Esophagus muscularis mucosa (tissue), 4 donors: ENCODE measurements at regions not wholly inside any gene's neighbourhood (a gene's known extent, or its start where the extent isn't known, plus 50 kb on each side); places are given as distances from the start of the nearest gene placed in this dataset.

Source experiments
- DNase-seq: peaks from one replicate; pipeline ENCODE4 v3.0.0-alpha.2; 2017; ENCODE audit errors: extremely low spot score
- H3K27ac ChIP-seq, 4 donors: fragments of 200-600 bp; sonication (generic); replicated peaks in 1 of 4; 1 replicate in 3 of 4; 2 replicates in 1 of 4; pipeline ENCODE4 v1.5.1; 2016 to 2019; ENCODE audit warnings: mild to moderate bottlenecking in 1 of 4
- H3K27me3 ChIP-seq, 4 donors: fragments of 200-600 bp; sonication (generic); one replicate each; pipeline versions ENCODE4 v1.5.1 to v1.6.0; 2016 to 2019
- H3K36me3 ChIP-seq, 4 donors: fragments of 200-600 bp; sonication (generic); one replicate each; pipeline ENCODE4 v1.5.1; 2016 to 2019
- H3K4me1 ChIP-seq, 4 donors: fragments of 200-600 bp; sonication (generic); one replicate each; pipeline ENCODE4 v1.5.1; 2016 to 2019
- H3K4me3 ChIP-seq, 4 donors: fragments of 200-600 bp; sonication (generic); 1 replicate in 2 of 4; 2 replicates in 2 of 4; pipeline ENCODE4 v1.5.1; 2016 to 2019; ENCODE audit warnings: mild to moderate bottlenecking in 4 of 4, moderate library complexity in 1 of 4
- H3K9me3 ChIP-seq, 4 donors: fragments of 200-600 bp; sonication (generic); 1 replicate in 3 of 4; 2 replicates in 1 of 4; pipeline ENCODE4 v1.5.1; 2016 to 2019
- EP300 ChIP-seq: sonication (generic); formaldehyde crosslinking; IDR thresholded peaks from one replicate; pipeline ENCODE4 v1.6.1; 2017; ENCODE audit warnings: antibody characterized with exemption
- POLR2A ChIP-seq: fragments of 450-650 bp; IDR thresholded peaks from one replicate; pipeline ENCODE4 v1.6.1; 2017; ENCODE audit warnings: antibody characterized with exemption, moderate library complexity, mild to moderate bottlenecking, low read depth
- POLR2AphosphoS5 ChIP-seq, 2 donors: sonication (generic); formaldehyde crosslinking; IDR thresholded peaks; one replicate each; pipeline ENCODE4 v1.6.1; 2017; ENCODE audit warnings: antibody characterized with exemption in 2 of 2
- WGBS: methylation state at CpG from one replicate; pipeline ENCODE4 v1.1.5; 2018; 5-methylcytosine and 5-hydroxymethylcytosine counted together
- intact Hi-C: fragments of 100-400 bp; cut with DNase I; formaldehyde crosslinking; loops from one replicate; pipeline ENCODE4 v1.15.1; 2023
- TF ChIP-seq, protein P1 (sequence below), 3 experiments: fragments of 200-600 bp in 2 of 3; fragments of 450-650 bp in 1 of 3; sonication (generic) in 2 of 3; IDR thresholded peaks; one replicate each; pipeline ENCODE4 v1.5.1; 2017 to 2019; ENCODE audit warnings: antibody characterized with exemption in 3 of 3, mild to moderate bottlenecking in 2 of 3, moderate library complexity in 1 of 3

DNA sequence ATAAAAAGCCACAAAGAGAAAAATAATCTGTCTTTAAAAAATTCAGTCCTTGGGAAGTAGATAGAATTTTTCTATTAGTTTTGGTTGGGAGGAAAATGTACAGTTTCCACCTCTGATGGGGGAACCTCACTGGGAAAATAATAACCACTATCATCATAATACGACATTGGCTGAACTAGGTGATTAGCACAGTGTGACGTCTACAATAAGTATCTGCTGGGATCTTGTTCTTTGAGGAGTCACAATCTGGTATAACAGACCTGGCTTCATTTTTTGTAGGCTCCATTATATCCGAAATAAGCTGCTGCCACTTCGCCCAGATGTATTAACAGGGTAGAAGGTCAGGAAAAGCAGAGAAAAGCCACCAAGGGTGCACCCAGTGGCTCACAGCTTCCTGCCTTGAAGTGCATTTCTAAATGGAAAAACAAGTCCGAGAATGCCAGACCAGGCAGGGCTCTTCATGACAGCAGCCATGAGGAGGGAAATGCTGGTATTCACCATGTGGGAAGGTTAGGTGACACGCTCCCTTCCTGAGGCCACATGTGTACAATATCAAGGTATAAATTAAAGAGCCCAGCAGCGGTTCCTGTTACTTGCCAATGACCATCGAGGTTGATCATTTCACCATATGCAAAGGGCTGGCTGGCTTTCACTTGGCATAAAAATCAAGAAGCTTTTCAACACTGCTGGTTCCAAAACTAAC lies 152.8 kb downstream of the PRELID2 start:
- H3K4me1 ChIP-seq: peaks cover 0 to 18% (median 14%) of the 10 kb centered on the region in 4 donors
- H3K27me3 ChIP-seq: no peaks in the 10 kb centered on the region
- 83% methylated on average over 8 of the region's 8 CpGs for WGBS
- no peak for DNase-seq
- intact Hi-C loops: loop anchor here (10.0 kb wide), 1 partner anchor 142 kb away; no protein-coding TSS in a partner anchor
- no peak overlapping the region for H3K4me3 ChIP-seq
- no peak overlapping the region for H3K27ac ChIP-seq
- TF ChIP-seq POLR2A (no peak), POLR2AphosphoS5 (IDR thresholded peaks at IDR 0.05) (no peak), EP300 (no peak)
- TF ChIP-seq, protein P1, sequence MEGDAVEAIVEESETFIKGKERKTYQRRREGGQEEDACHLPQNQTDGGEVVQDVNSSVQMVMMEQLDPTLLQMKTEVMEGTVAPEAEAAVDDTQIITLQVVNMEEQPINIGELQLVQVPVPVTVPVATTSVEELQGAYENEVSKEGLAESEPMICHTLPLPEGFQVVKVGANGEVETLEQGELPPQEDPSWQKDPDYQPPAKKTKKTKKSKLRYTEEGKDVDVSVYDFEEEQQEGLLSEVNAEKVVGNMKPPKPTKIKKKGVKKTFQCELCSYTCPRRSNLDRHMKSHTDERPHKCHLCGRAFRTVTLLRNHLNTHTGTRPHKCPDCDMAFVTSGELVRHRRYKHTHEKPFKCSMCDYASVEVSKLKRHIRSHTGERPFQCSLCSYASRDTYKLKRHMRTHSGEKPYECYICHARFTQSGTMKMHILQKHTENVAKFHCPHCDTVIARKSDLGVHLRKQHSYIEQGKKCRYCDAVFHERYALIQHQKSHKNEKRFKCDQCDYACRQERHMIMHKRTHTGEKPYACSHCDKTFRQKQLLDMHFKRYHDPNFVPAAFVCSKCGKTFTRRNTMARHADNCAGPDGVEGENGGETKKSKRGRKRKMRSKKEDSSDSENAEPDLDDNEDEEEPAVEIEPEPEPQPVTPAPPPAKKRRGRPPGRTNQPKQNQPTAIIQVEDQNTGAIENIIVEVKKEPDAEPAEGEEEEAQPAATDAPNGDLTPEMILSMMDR (IDR thresholded peaks at IDR 0.05): no peak
- H3K9me3 ChIP-seq: no peaks in the 10 kb centered on the region
- H3K36me3 ChIP-seq: no peaks in the 10 kb centered on the region

DNA sequence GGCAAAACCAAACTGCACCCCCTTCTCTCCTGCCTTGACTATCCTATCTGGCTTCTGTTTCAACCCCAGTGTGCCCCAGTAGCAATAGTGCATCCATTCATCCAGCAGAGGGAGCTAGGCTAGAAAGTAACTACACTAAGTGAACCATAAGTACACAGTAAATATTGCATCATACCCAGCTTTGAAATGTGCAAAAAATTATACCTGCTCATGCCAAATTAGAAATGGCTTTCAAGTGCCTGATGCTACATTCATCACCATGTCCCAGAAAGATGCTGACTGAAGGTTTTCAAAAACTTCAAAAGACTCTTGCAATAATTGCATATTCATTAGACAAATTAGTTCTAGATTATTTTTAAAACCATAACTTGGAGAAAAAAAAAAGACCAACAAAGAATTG lies 153.5 kb downstream of the PRELID2 start:
- DNase-seq: no peak
- H3K9me3 ChIP-seq: no peaks in the 10 kb centered on the region
- TF ChIP-seq EP300 (no peak), POLR2AphosphoS5 (IDR thresholded peaks at IDR 0.05) (no peak), POLR2A (no peak)
- TF ChIP-seq, protein P1 (IDR thresholded peaks at IDR 0.05): peak; percentile 54 to 67 (median 63)
- no peaks in the 10 kb centered on the region for H3K36me3 ChIP-seq
- peaks cover 0 to 18% (median 14%) of the 10 kb centered on the region in 4 donors for H3K4me1 ChIP-seq
- no peak overlapping the region for H3K4me3 ChIP-seq
- intact Hi-C loops: loop anchor here (10.0 kb wide), 1 partner anchor 143 kb away; no protein-coding TSS in a partner anchor
- H3K27ac ChIP-seq: no peak overlapping the region
- no peaks in the 10 kb centered on the region for H3K27me3 ChIP-seq

DNA sequence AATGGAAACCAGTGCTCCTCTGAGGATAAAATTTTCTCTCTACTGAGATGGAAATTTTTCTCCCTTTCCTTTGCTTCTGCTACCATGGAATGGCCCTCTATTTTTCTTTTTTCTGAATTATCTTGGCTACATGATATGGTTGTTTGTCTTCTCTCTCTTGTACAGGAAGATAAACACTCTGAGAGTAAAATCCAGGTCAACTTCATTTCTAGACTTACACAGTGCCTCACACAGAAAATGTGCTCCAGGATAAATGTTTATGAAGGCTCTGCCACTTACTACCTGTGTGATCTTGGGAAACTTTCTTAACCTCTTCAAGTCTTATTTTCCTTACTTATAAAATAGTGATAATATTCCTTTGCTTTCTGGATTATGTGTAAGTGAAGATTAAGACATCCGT lies 153.9 kb downstream of the PRELID2 start:
- 94% methylated on average over 1 of the region's 1 CpG for WGBS
- Histone ChIP-seq H3K27me3 (no peaks in the 10 kb centered on the region), H3K4me1 (peaks cover 0 to 18% (median 14%) of the 10 kb centered on the region in 4 donors), H3K27ac (peak overlapping the region in 1 of 4 donors; percentile 50), H3K9me3 (no peaks in the 10 kb centered on the region), H3K4me3 (peak overlapping the region in 1 of 4 donors; percentile 17), H3K36me3 (no peaks in the 10 kb centered on the region)
- intact Hi-C loops: loop anchor here (10.0 kb wide), 1 partner anchor 144 kb away; no protein-coding TSS in a partner anchor
- no peak for DNase-seq
- TF ChIP-seq POLR2A (no peak), EP300 (no peak), POLR2AphosphoS5 (IDR thresholded peaks at IDR 0.05) (no peak)
- TF ChIP-seq, protein P1 (IDR thresholded peaks at IDR 0.05): no peak

DNA sequence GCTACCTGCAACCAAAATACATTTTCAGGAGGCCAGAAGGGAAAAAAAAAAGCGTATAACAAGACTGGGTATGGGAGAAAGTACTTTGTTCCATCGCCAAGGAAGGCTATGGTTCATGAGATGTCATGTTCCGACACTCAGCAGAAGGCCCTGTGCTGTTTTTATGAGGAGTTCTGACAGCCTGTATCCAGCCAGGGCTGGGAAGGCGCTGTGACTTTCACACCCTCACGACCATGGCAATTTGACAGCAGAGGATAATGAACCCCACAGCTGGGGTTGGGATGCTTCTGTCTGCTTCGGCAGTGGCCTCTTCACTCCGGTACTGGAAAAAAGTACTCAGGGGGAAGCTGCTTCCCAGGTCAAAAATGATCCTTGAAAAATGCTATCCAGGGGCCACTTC lies 154.4 kb downstream of the PRELID2 start:
- Histone ChIP-seq H3K4me3 (peak overlapping the region in 1 of 4 donors; percentile 17), H3K4me1 (peaks cover 0 to 18% (median 14%) of the 10 kb centered on the region in 4 donors), H3K36me3 (no peaks in the 10 kb centered on the region), H3K27me3 (no peaks in the 10 kb centered on the region), H3K9me3 (no peaks in the 10 kb centered on the region), H3K27ac (peak overlapping the region in 1 of 4 donors; percentile 50)
- intact Hi-C loops: loop anchor here (10.0 kb wide), 1 partner anchor 144 kb away; no protein-coding TSS in a partner anchor
- no peak for DNase-seq
- WGBS: 50% methylated on average over 6 of the region's 7 CpGs
- no peak for TF ChIP-seq EP300
- TF ChIP-seq, protein P1 (IDR thresholded peaks at IDR 0.05): no peak
